Osteocyte (in vitro differentiated cells): ENCODE measurements at regions not wholly inside any gene's neighbourhood (a gene's known extent, or its start where the extent isn't known, plus 50 kb on each side); places are given as distances from the start of the nearest gene placed in this dataset.
A peak's percentile ranks its signal among the peaks of the same experiment; 100 is the strongest.

ENCODE experiments used
- DNase-seq: peaks from one replicate; pipeline ENCODE4 v3.0.0; 2021; ENCODE audit warnings: mixed read lengths; ENCODE audit not compliant: unreplicated experiment; ENCODE audit errors: extremely low spot score
- H3K27ac Mint-ChIP-seq: one replicate; pipeline ENCODE4 v1.8.0; 2021; ENCODE audit warnings: mild to moderate bottlenecking, mixed read lengths; ENCODE audit not compliant: unreplicated experiment
- H3K27me3 Mint-ChIP-seq: one replicate; pipeline ENCODE4 v1.8.0; 2021; ENCODE audit warnings: mixed read lengths; ENCODE audit not compliant: unreplicated experiment
- H3K36me3 Mint-ChIP-seq: one replicate; pipeline ENCODE4 v1.8.0; 2021; ENCODE audit warnings: mixed read lengths; ENCODE audit not compliant: unreplicated experiment
- H3K4me1 Mint-ChIP-seq: one replicate; pipeline ENCODE4 v1.8.0; 2021; ENCODE audit warnings: mixed read lengths; ENCODE audit not compliant: unreplicated experiment
- H3K4me3 Mint-ChIP-seq: one replicate; pipeline ENCODE4 v1.8.0; 2021; ENCODE audit warnings: mild to moderate bottlenecking, moderate library complexity, mixed read lengths; ENCODE audit not compliant: unreplicated experiment
- H3K9me3 Mint-ChIP-seq: one replicate; pipeline ENCODE4 v1.8.0; 2021; ENCODE audit warnings: mixed read lengths; ENCODE audit not compliant: unreplicated experiment
- TF ChIP-seq, protein P1 (sequence below): fragments of 200-600 bp; sonication (generic); IDR thresholded peaks from 2 replicates; pipeline ENCODE4 v1.5.0; 2021; ENCODE audit warnings: antibody characterized with exemption, mild to moderate bottlenecking, moderate library complexity

DNA sequence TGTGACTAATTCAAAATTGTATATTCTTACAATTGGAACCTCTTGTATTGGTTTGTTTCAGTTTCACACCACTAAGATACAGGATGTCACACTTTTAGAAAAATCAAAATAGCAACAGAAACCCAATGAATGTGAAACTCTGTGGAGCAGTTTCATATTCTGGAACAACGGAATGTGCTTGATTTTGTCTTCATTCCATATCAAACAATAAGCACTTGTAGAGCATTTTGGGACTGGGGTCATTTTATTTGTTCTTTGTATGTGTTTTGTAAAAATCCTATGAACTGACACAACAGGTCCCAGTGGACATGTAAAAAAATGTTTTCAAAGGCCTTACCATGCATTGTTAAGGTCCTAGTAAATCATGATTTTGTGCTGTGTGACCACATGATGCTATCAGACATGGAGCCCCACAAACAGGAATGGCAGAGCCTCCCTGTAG, 123.1 kb downstream of the DKK1 start:
- TF ChIP-seq, protein P1, sequence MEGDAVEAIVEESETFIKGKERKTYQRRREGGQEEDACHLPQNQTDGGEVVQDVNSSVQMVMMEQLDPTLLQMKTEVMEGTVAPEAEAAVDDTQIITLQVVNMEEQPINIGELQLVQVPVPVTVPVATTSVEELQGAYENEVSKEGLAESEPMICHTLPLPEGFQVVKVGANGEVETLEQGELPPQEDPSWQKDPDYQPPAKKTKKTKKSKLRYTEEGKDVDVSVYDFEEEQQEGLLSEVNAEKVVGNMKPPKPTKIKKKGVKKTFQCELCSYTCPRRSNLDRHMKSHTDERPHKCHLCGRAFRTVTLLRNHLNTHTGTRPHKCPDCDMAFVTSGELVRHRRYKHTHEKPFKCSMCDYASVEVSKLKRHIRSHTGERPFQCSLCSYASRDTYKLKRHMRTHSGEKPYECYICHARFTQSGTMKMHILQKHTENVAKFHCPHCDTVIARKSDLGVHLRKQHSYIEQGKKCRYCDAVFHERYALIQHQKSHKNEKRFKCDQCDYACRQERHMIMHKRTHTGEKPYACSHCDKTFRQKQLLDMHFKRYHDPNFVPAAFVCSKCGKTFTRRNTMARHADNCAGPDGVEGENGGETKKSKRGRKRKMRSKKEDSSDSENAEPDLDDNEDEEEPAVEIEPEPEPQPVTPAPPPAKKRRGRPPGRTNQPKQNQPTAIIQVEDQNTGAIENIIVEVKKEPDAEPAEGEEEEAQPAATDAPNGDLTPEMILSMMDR: no peak
- no peak overlapping the region for H3K4me3 Mint-ChIP-seq
- no peak for DNase-seq
- H3K36me3 Mint-ChIP-seq: no peaks in the 10 kb centered on the region
- H3K9me3 Mint-ChIP-seq: no peaks in the 10 kb centered on the region
- peaks cover 2% of the 10 kb centered on the region for H3K4me1 Mint-ChIP-seq
- no peaks in the 10 kb centered on the region for H3K27me3 Mint-ChIP-seq
- H3K27ac Mint-ChIP-seq: no peak overlapping the region

DNA sequence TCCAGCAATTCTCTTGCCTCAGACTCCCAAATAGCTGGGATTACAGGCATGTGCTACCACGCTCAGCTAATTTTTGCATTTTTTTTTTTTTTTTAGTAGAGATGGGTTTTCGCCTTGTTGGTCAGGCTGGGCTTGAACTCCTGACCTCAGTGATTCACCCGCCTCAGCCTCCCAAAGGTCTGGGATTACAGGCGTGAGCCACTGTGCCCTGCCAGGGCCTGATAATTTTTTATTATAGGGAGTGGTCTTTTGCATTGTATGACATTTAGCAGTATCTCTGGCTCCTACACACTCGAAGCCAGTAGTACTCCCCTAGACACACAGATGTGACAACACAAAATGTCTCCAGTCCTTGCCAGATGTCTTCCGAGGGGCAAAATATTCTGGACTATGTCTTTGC, 124.0 kb downstream of the DKK1 start:
- H3K27me3 Mint-ChIP-seq: no peaks in the 10 kb centered on the region
- no peaks in the 10 kb centered on the region for H3K9me3 Mint-ChIP-seq
- no peak for DNase-seq
- H3K4me3 Mint-ChIP-seq: no peak overlapping the region
- H3K4me1 Mint-ChIP-seq: peaks cover 6% of the 10 kb centered on the region
- no peaks in the 10 kb centered on the region for H3K36me3 Mint-ChIP-seq
- TF ChIP-seq, protein P1: no peak
- H3K27ac Mint-ChIP-seq: no peak overlapping the region

DNA sequence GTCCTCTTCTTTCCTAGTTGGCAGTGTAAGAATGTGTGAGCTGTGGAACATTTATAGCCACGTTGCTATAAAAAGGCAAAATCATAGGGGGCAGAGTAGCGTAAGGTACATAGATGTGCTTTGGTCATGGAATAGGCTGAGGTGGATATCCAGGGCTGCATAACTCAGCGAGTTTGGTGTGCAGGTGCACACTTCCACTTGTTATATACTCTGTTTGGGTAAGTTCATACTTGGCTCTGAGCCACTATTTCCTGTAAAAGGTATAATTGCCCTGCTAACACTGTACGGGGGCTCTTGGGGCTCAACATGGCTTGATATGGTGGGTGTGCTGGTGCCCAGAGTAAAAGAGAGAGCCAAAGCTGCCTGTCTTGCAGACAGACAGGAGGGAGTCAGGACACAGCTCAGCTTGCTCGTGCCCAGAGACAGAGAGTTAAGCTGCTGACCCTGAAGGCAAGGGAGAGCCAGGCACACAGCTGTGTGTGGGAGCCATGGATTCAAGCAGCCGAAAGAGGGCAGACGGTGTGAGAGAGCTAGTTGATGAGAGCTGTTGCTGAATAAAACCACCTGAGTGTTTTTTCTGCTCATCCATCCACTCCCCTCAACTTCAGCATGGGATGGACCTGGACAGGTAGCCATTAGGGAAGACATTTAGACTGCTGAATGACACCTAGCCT, 126.7 kb downstream of the DKK1 start:
- Mint-ChIP-seq H3K36me3 (no peaks in the 10 kb centered on the region), H3K27me3 (no peaks in the 10 kb centered on the region), H3K27ac (no peak overlapping the region), H3K4me1 (peaks cover 17% of the 10 kb centered on the region), H3K4me3 (no peak overlapping the region), H3K9me3 (no peaks in the 10 kb centered on the region)
- TF ChIP-seq, protein P1: no peak
- no peak for DNase-seq

DNA sequence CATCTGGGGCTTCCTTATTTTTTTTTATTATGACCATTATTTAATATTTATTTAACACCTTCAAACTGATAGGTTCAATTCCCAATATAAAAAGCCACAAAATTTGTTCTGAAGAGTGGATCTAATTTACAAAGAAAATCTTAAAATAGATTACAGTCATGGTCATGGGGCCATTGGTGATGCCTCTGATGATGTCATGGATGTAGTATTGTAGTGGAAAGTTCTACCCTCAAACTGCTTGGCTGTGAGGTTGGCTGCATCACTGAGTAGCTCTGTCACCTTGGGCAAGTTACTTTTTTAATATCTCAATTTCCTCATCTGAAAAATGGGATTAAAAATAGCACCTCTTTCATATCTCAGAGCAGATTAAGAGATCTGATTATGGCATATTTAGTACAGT, 128.5 kb downstream of the DKK1 start:
- no peaks in the 10 kb centered on the region for H3K36me3 Mint-ChIP-seq
- TF ChIP-seq, protein P1: no peak
- H3K27me3 Mint-ChIP-seq: no peaks in the 10 kb centered on the region
- H3K4me1 Mint-ChIP-seq: peaks cover 20% of the 10 kb centered on the region
- H3K27ac Mint-ChIP-seq: no peak overlapping the region
- H3K4me3 Mint-ChIP-seq: no peak overlapping the region
- no peaks in the 10 kb centered on the region for H3K9me3 Mint-ChIP-seq
- no peak for DNase-seq

DNA sequence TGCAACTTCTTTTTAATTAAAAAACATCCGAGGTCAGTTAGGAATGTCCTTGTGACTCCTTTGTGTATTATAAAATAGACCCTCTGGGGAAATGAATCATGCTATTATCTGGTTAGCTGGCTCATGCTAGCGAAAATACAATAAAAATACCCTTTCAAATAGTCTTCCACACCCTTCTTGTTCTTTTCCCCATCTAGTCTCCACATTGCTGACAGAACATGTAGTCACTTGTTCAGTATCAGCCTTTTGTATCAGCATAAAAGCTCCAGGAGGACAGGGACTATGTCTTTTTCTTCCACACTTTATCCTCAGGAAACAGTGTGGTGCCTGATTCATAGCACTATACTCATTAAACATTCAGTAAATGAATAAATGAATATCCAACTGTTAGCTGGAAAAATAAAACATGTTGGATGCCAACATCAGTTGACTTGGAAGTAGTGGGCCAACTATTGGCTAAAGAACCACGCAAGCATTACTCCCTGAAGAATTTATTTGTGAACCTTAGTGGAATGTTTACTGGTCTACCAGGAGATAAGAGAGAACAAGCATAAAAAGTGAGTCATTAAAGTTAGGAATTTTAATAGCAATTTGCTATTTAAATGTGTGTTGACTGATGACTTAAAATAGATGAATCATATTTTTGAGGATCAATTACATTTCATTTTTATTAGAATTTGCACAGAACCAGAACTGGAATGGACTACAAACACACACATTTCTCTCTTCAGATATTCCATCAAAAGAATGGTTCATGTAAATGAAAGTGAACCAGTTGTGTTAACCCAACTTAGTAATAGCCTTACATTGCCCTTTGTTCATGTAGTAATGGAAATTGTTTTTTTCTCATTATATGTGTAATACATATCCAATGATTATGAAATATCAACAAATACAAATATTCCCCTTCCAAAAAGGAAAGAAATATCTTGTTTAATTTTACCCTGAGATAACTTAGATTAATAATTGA, 129.6 kb downstream of the DKK1 start:
- Mint-ChIP-seq H3K36me3 (no peaks in the 10 kb centered on the region), H3K27me3 (no peaks in the 10 kb centered on the region), H3K4me1 (peaks cover 31% of the 10 kb centered on the region), H3K4me3 (no peak overlapping the region), H3K9me3 (no peaks in the 10 kb centered on the region), H3K27ac (peak overlapping the region; percentile 39)
- TF ChIP-seq, protein P1: no peak
- DNase-seq: no peak
